T47D (cell line): ENCODE measurements at regions not wholly inside any gene's neighbourhood (a gene's known extent, or its start where the extent isn't known, plus 50 kb on each side); places are given as distances from the start of the nearest gene placed in this dataset.
"Not testable (repeated sequence)": the region's sequence is repeated elsewhere in the genome, so short reads cannot be mapped to it uniquely, and the experiment has no call there.

Source experiments
- DNase-seq, 2 experiments: peaks; one replicate each; pipeline versions ENCODE4 v3.0.0 to v3.0.0-alpha.2; 2011 to 2012; ENCODE audit warnings: low read depth in 1 of 2, low spot score in 1 of 2
- JUND ChIP-seq: IDR thresholded peaks from 2 replicates; pipeline ENCODE4 v1.6.1; 2012; ENCODE audit warnings: low read depth
- in situ Hi-C: cut with HindIII; loops from 2 replicates; pipeline ENCODE4 v1.10.0; 2016; ENCODE audit warnings: low sequenced_read_pairs, low pct_unique_long_range_greater_than_20kb

DNA sequence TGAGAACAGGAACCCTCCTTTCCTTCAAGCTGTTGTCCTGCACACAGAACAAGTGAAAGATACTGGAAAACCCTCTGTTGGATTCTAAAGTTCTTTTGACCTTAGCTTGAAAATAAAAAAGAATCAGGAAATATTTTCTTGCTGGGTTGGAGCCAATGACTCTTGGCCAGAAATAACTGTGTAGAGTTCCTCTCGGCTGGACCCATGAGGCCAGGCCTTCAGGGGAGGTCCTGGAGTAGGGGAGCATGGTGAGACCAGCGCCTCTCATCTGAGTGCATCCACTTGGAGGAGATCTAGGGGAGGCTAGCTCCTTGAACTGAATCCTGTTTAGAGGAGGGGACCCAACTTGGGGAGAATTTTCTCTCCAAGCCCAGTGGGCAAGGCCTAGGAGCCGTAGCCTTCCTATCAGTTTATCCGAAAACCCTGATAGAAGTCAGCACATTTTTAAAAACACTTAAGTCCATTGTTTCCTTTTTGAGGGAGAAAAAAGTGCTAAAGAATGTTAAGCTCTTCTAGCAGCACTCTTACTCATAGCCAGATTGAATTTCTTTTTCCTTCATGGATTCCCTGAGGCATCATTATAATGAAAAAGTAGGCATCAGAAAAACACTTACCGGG is 635.7 kb upstream of the ANKRD30A start:
- TF ChIP-seq JUND: no peak
- in situ Hi-C loops: no loop called here

DNA sequence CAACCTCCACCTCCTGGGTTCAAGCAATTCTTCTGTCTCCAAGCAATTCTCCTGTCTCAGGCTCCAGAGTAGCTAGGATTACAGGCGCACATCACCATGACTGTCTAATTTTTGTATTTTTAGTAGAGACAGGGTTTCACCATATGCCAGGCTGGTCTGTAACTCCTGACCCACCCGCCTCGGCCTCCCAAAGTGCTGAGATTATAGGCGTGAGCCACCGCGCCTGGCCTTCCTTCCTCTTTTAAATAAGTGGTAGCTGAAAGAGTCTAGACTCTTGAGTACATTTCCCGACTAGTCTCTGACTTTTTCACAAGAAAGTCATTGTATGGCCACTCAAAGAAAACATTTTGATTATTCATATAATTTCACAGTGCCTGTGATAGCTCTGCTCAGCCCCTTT is 636.2 kb upstream of the ANKRD30A start:
- in situ Hi-C loops: no loop called here
- no peak for TF ChIP-seq JUND
- DNase-seq: no peak

More for the DNA sequence above, 635.7 kb upstream of the ANKRD30A start:
- DNase-seq: no peak

DNA sequence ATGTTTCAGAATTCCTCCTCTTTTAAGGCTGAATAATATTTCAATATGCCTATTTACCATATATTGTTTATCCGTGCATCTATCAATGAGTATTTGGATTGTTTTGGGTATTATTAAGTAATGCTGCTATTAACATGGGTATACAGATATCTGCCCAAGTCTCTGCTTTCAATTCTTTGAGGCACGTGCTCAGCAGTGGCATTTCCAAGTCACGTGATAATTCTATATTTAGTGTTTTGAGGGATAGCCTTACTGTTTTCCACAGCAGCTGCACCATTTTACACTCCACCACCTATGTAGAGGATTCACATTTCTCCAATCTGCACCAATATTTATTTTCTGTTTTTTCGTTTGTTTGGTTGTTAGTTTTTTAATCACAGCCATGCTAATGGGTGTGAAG is 636.8 kb upstream of the ANKRD30A start:
- no peak for TF ChIP-seq JUND
- in situ Hi-C loops: no loop called here
- DNase-seq: no peak

DNA sequence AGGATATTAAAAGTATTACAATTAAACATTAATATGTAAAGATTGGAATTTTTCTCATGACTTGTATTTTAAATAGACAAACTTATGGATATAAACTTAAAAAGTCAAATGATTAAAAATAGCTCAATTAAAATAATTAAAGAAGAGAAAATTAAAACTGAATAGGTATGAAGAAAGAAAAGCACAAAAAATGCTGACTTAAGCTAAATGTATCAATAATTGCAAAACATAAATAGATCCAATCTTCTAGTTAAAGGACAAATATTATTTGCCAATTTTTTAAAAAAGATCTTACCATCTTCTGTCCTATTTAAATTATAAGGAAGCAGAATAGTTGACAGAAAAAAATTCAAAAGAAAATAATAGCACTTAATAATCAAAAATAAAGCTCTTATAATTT is 646.3 kb upstream of the ANKRD30A start:
- in situ Hi-C loops: no loop called here
- TF ChIP-seq JUND: no peak
- DNase-seq: no peak

DNA sequence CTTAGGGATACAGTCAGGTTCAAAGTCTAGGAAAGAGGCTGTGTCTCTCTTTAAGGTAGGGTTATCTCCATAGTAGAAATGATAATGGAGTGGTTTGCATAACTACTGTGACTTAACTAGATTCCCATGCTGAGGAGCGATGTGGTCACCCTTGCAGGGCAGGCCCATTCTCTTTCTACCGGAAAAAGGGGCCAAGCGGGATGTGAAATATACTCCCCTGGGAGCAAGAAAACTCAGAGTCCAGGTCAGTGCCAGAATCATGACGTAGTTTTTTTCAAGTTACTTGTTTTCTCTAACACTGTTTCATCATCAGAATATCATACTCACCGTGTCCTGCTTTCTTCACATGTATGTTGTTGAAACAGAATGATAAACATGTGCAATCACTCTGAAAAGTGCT is 649.0 kb upstream of the ANKRD30A start:
- no peak for DNase-seq
- TF ChIP-seq JUND: no peak
- in situ Hi-C loops: no loop called here

DNA sequence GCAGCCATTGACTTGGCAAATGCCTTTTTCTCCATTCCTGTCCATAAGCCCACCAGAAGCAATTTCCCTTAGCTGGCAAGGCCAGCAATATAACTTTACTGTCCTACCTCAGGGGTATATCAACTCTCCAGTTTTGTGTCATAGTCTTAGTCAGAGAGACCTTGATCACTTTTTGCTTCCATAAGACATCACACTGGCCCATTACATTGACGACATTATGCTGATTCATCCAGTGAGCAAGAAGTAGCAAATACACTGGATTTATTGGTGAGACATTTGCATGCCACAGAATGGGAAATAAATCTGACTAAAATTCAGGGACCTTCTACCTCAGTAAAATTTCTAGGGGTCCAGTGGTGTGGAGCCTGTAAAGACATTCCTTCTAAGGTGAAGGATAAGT is 649.7 kb upstream of the ANKRD30A start:
- DNase-seq: no peak
- no peak for TF ChIP-seq JUND
- in situ Hi-C loops: no loop called here

DNA sequence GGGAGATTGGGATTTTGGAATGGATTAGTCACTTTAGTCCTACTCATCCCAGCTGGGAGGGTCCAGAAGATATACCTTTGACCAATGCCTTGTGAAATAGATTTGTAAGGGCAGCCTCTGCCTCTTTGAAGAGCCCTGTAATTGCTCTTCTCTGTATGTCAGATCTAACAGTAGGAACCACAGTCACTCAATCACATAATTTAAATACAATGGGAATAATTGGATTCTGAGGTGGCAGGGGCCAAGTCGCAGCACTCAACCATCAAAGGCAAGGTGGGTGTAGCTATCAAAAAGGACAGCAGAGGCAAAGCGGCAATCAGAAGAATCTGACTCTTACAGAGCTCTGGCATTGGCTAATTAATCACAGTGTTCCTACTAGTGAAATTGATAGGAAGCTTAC is 650.9 kb upstream of the ANKRD30A start:
- no peak for TF ChIP-seq JUND
- in situ Hi-C loops: no loop called here
- DNase-seq: no peak

DNA sequence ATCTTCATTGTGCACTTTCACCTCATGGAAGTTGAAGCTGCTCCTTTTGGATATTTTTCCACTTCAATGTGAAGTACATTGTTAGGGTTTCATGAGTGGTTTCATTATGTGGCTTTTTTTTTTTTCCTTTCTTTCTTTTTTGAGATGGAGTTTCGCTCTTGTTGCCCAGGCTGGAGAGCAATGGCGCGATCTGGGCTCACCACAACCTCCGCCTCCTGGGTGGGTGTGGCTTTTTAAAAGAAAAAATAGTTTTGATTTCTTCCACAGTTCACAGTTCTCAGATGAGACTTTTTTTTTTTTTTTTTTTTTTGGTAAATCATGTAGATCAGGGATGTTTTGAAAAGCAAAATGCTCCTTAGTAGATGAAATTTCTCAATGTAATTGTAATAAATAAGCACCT is 652.3 kb upstream of the ANKRD30A start:
- in situ Hi-C loops: no loop called here
- no peak for DNase-seq
- TF ChIP-seq JUND: no peak

DNA sequence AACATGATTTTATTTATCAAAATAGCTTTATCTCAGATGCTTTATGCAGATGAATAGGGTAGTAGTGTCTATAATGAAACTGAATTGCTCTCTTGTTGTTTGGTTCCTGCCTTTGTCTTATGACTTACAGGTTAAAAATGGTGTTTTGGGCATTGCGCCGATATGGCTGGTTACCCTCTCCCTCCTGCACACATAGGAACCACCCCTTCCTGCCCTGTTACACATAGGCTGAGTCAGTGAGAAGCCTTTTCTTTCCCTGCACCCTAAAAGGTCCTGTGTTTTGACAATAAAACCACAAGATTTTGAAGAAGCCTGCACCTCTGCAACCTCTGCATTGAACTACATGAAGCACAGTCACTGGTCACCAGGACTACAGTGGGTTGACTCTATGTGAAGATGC is 655.8 kb upstream of the ANKRD30A start:
- no peak for TF ChIP-seq JUND
- in situ Hi-C loops: no loop called here
- no peak for DNase-seq

DNA sequence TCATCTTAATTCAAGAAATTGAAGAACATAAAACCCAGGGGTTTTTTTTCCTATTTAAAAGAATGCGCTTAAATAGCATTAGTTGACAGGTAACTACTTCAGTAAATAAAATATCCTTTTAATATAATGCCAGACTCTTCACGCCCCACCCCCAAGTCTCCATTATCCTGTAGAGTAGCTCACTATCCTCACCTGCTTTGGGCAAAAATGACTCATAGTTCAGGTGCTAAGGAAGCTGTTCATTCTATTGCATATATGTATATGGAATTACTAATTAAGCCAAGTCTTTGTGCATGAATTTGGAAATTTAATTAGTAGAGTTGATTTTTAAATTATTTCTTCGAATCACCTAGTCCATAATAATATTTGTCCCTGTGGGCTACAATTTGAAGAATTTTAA is 656.8 kb upstream of the ANKRD30A start:
- no peak for DNase-seq
- in situ Hi-C loops: no loop called here
- TF ChIP-seq JUND: no peak

DNA sequence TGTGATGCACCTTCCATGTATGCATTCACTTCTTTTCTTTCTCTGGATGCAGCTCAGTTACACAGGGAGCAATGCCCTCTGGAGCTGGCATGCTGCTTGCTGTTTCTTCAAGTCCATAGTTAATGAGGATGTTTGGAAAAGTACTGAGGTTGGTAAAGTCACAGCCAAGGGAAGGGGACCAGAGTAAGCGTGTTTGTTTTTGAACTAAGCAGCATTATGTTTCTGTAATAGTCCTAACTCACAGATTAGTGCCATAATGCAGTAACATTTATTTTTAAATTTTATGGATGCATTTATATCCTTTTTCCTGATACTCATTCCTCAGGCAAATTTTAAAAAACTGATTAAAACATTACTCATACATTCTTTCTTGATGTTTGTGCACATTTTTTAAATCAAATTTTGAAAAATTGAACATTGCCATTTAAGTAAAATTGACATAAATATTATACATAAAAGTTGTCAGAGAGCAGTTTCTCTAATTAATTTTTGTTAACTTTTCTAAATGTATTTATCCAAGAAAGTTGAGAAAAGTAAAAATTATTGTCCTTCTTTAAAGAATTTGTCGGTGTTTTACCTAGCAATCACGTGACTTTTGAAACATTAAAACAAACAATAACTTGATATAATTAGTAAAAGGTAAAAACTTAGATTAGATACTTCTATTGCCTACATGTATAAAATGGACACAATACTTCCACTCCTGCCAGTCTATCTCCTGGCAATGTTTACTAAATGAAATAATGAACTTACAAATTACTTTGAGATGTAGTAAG is 659.6 kb upstream of the ANKRD30A start:
- TF ChIP-seq JUND: no peak
- DNase-seq: no peak
- in situ Hi-C loops: no loop called here

DNA sequence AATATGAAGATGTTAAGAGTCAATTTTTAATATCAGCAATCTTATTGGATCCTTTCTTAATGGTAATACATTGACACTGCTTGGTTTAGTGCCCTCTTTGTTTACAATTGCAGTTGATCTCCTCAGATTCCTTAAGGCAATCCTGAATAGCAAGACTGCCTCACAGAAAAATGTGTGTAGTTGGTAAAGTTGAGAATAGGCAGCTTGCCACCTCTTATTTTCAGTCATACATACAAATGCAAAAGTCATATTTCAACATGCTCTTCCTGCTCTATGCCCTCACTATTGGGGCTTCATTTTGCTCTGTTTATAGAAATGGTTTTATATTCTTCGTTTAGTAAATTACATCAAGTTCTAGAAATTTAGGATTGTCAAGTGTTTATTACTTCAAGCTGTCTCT is 661.1 kb upstream of the ANKRD30A start:
- in situ Hi-C loops: no loop called here
- no peak for TF ChIP-seq JUND

DNA sequence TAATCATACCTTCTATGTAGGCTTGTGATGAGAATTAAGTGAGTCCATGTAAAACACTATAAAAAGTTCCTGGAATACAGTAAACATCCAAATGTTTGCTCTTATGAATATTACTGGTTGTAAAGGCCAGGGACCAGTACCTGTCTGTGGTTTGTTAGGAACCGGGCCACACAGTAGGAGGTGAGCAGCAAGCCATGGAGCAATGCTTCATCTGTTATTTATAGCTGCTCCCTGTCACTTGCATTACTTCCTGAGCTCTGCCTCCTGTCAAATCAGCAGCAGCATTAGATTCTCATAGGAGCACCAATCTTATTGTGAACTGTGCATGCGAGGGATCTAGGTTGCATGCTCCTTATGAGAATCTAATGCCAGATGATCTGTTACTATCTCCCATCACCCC is 662.0 kb upstream of the ANKRD30A start:
- no peak for TF ChIP-seq JUND
- no peak for DNase-seq
- in situ Hi-C loops: no loop called here

More for the DNA sequence above, 661.1 kb upstream of the ANKRD30A start:
- DNase-seq: no peak

DNA sequence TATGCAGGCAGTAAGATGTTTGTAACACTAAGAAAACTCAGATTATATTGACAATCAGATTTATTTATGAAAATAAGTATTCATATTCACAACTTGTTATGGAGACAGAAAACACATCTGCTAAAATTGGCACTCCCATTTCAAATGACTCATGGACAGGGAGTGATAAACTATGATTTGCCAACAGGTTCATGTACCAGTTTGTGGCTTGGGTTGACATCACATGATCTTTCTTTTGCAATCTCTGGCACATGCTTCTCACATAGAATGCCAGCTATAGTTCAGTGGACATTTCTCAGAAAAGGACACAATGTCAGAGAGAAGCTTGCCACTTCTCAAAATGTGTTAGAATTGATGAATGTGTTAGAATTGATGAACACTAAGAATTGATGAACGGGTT is 663.2 kb upstream of the ANKRD30A start:
- no peak for DNase-seq
- TF ChIP-seq JUND: no peak
- in situ Hi-C loops: no loop called here

DNA sequence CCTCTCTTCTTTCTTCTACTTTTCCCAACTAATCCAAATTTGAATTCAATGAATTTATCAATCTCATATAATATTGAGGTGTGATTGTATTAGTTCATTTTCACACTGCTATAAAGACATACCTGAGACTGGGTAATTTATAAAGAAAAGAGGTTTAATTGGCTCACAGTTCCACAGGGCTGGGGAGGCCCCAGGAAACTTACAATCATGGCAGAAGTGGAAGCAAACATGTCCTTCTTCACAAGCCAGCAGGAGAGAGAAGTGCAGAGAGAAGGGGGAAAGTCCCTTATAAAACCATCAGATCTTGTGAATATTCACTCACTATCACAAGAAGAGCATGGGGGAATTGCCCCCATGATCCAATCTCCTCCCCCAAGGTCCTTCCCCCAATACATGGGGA is 667.0 kb upstream of the ANKRD30A start:
- DNase-seq, in situ Hi-C loops: not testable (repeated sequence)
